SK-N-SH (cell line): ENCODE measurements at regions not wholly inside any gene's neighbourhood (a gene's known extent, or its start where the extent isn't known, plus 50 kb on each side); places are given as distances from the start of the nearest gene placed in this dataset.

Source experiments
- CTCF ChIP-seq: fragments of 200-600 bp; sonication (generic); IDR thresholded peaks from 2 replicates; pipeline ENCODE4 v1.6.1; 2017; ENCODE audit warnings: antibody characterized with exemption, mild to moderate bottlenecking, moderate library complexity
- EP300 ChIP-seq, 2 experiments: IDR thresholded peaks; 2 replicates each; pipeline versions ENCODE4 v1.4.0 to v1.6.1; 2012; ENCODE audit warnings: borderline replicate concordance in 1 of 2, low read depth in 1 of 2, low read length in 1 of 2
- RFX5 ChIP-seq: IDR thresholded peaks from 2 replicates; pipeline ENCODE4 v1.6.1; 2012; ENCODE audit warnings: mild to moderate bottlenecking, improper control_type of control experiment, low read length

GRCh38 chr11:129724866-129725265 is 90.8 kb upstream of the TMEM45B start:
- TF ChIP-seq RFX5, result no peak
- no peak for TF ChIP-seq CTCF
- no peak for TF ChIP-seq EP300 (IDR thresholded peaks at IDR 0.05; ENCODE audit: borderline replicate concordance in 1 of 2, low read depth in 1 of 2, low read length in 1 of 2)
